OCI-LY1 (cell line): ENCODE measurements at regions not wholly inside any gene's neighbourhood (a gene's known extent, or its start where the extent isn't known, plus 50 kb on each side); places are given as distances from the start of the nearest gene placed in this dataset.

Experiments used
- CTCF ChIP-seq: fragments of 200-600 bp; sonication (generic), shearing (Covaris generic); IDR thresholded peaks from 2 replicates; pipeline ENCODE4 v1.5.1; 2017; ENCODE audit warnings: mild to moderate bottlenecking, antibody characterized with exemption, low read length, moderate library complexity, mixed read lengths
- EZH2 ChIP-seq: fragments of 200-600 bp; sonication (generic), shearing (Covaris generic); IDR thresholded peaks from 2 replicates; pipeline ENCODE4 v1.8.0; 2017; ENCODE audit warnings: borderline replicate concordance, mixed run types, mild to moderate bottlenecking, antibody characterized with exemption, low read length, moderate library complexity, mixed read lengths

- TF ChIP-seq CTCF (no peak), EZH2 (no peak)
Measured at GRCh38 chr5:59955241-59955640, 61.7 kb upstream of the PDE4D start.
